Activated CD8-positive, alpha-beta T cell treated with anti-CD3 and anti-CD28 coated beads for 36 hours (primary cell): ENCODE measurements at regions not wholly inside any gene's neighbourhood (a gene's known extent, or its start where the extent isn't known, plus 50 kb on each side); places are given as distances from the start of the nearest gene placed in this dataset.
"Not testable (repeated sequence)": the region's sequence is repeated elsewhere in the genome, so short reads cannot be mapped to it uniquely, and the experiment has no call there.

Source experiments
- ATAC-seq: fragments of 200-7000 bp; cut with Tn5 transposase; one replicate; pipeline ENCODE4 v1.10.0; 2021; ENCODE audit warnings: mild to moderate bottlenecking, moderate library complexity
- CTCF ChIA-PET: fragments of 350-600 bp; sonication (Branson Sonifier 250); formaldehyde crosslinking; loops from one replicate; lab custom pipeline; 2021; ENCODE audit warnings: antibody characterized with exemption; lab: Charles Lee
- POLR2A ChIA-PET: fragments of 350-600 bp; sonication (Branson Sonifier 250); formaldehyde crosslinking; loops from one replicate; lab custom pipeline; 2021; ENCODE audit warnings: antibody characterized with exemption; lab: Charles Lee
- DNase-seq: peaks from one replicate; pipeline ENCODE4 v3.0.0-alpha.2; 2020
- H3K27ac Mint-ChIP-seq: one replicate; pipeline ENCODE4 v1.8.0; 2021; ENCODE audit warnings: mild to moderate bottlenecking, mixed read lengths
- H3K27me3 Mint-ChIP-seq: one replicate; pipeline ENCODE4 v1.8.0; 2021; ENCODE audit warnings: mixed read lengths
- H3K36me3 Mint-ChIP-seq: one replicate; pipeline ENCODE4 v1.8.0; 2021; ENCODE audit warnings: low read depth, mixed read lengths
- H3K4me1 Mint-ChIP-seq: one replicate; pipeline ENCODE4 v1.8.0; 2021; ENCODE audit warnings: low read depth, mixed read lengths
- H3K4me3 Mint-ChIP-seq: one replicate; pipeline ENCODE4 v1.8.0; 2021; ENCODE audit warnings: mild to moderate bottlenecking, moderate library complexity, mixed read lengths
- H3K9me3 Mint-ChIP-seq: one replicate; pipeline ENCODE4 v1.8.0; 2021; ENCODE audit warnings: mixed read lengths
- CTCF ChIP-seq: fragments of 200-600 bp; IDR thresholded peaks from one replicate; pipeline ENCODE4 v1.8.0; 2022; ENCODE audit warnings: antibody characterized with exemption, mild to moderate bottlenecking
- intact Hi-C: fragments of 100-400 bp; cut with micrococcal nuclease; formaldehyde crosslinking; loops from one replicate; pipeline ENCODE4 v1.10.0; 2022

GRCh38 chr16:87121816-87122215 is 195.4 kb downstream of the C16orf95 start:
- Mint-ChIP-seq H3K4me3 (no peak overlapping the region), H3K4me1 (no peaks in the 10 kb centered on the region), H3K27ac (no peak overlapping the region), H3K36me3 (no peaks in the 10 kb centered on the region), H3K9me3 (no peaks in the 10 kb centered on the region), H3K27me3 (peaks cover 14% of the 10 kb centered on the region)
- ChIA-PET POLR2A (no interaction called here), CTCF (no interaction called here)
- DNase-seq (no peak), ATAC-seq (no peak)
- TF ChIP-seq CTCF: no peak
- intact Hi-C loops: no loop called here

DNA sequence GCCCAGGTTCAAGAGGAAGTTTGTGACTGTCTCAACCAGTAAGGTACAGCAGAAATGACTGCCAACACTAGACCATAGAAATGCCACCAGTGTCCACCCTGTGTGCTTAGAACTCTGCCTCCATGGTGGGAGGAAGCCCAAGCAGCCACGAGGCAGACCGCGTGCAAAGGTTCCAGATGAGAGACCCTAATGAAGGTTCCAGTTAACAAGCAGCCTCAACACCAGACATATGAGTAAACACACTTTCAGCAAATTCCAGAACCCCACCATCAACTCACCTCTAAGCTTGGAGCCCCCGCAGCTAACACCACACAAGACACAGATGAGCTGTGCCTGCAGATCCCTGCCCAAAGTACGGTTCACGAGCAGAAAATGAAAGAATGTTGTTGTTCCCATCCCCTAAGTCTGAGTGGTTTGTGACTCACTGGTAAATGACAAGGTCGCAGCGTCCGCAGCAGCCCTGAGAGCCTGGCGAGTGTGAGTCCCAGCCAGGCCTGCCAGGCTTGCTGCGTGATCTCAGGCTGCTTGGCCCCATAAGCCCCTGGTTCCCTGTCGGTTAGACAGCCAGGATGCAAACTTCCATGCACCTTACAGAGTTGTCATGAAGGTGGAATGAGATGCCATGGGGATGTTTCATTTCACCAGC is 193.7 kb downstream of the C16orf95 start:
- peaks cover 7% of the 10 kb centered on the region for H3K27me3 Mint-ChIP-seq
- no peaks in the 10 kb centered on the region for H3K4me1 Mint-ChIP-seq
- H3K9me3 Mint-ChIP-seq: no peaks in the 10 kb centered on the region
- ChIA-PET CTCF (no interaction called here), POLR2A (no interaction called here)
- DNase-seq (no peak), ATAC-seq (no peak)
- intact Hi-C loops: no loop called here
- no peak overlapping the region for H3K4me3 Mint-ChIP-seq
- H3K27ac Mint-ChIP-seq: no peak overlapping the region
- TF ChIP-seq CTCF: no peak
- H3K36me3 Mint-ChIP-seq: no peaks in the 10 kb centered on the region

GRCh38 chr16:87124405-87124804 is 192.8 kb downstream of the C16orf95 start:
- POLR2A ChIA-PET, ATAC-seq, intact Hi-C loops, DNase-seq, H3K36me3 Mint-ChIP-seq, H3K27ac Mint-ChIP-seq, H3K9me3 Mint-ChIP-seq, H3K4me3 Mint-ChIP-seq, CTCF ChIA-PET, H3K27me3 Mint-ChIP-seq, H3K4me1 Mint-ChIP-seq: not testable (repeated sequence)

DNA sequence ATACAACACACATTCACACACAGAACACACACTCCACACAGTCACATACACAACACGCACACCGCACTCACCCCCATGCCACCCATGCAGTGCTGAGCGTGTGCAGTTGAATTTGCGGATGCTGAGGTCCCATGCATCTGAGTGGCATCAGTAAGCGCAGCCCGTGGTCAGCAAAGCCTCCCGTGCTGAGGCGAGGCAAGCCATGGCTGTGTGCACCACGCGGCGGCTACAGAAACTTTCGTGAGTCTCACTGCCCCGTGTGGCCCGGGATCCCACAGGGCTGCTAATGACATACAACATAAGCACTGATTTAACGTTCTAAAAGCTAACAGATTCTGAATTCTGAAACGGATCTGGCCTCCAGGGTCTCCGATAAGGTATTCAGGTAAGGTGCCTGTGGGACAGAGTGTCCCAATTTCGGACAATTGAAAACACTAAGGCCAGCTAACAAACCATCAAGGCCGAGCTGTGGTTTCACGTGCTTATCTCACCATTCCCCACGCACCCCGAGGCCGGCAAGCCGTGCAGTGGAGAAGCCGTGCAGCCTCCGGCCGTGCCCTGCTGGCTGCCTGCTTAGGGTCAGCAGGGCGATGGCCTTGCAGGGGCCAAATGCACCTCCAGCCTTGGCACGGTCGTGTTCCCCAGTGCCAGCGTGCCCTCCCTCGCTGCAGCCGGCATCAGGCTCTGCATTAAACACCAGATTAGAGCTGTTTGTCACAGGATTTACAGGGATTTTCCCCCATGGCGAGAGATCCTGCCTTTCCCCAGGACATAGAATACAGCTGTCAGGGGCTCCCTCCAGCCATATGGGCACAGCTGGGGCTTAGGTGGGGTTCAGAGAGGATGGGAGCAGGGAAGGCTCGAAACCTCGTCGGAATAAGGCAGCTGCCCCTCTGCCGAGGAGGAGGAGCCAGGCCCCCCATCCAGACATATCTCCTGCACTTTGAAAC is 191.7 kb downstream of the C16orf95 start:
- H3K27ac Mint-ChIP-seq: no peak overlapping the region
- H3K9me3 Mint-ChIP-seq: peaks cover 2% of the 10 kb centered on the region
- no peaks in the 10 kb centered on the region for H3K4me1 Mint-ChIP-seq
- intact Hi-C loops: no loop called here
- no peak for TF ChIP-seq CTCF
- ATAC-seq (no peak), DNase-seq (no peak)
- ChIA-PET CTCF (no interaction called here), POLR2A (no interaction called here)
- H3K4me3 Mint-ChIP-seq: no peak overlapping the region
- H3K27me3 Mint-ChIP-seq: no peaks in the 10 kb centered on the region
- H3K36me3 Mint-ChIP-seq: no peaks in the 10 kb centered on the region

- H3K27me3 Mint-ChIP-seq: no peaks in the 10 kb centered on the region
- peaks cover 2% of the 10 kb centered on the region for H3K9me3 Mint-ChIP-seq
- CTCF ChIA-PET: interaction anchor here (1.1 kb wide), 1 partner anchor 10 kb away, joined by 3 read pairs; no protein-coding TSS in a partner anchor
- no peak overlapping the region for H3K27ac Mint-ChIP-seq
- DNase-seq: no peak
- ATAC-seq: no peak
- intact Hi-C loops: no loop called here
- POLR2A ChIA-PET: no interaction called here
- H3K4me3 Mint-ChIP-seq: no peak overlapping the region
- H3K4me1 Mint-ChIP-seq: no peaks in the 10 kb centered on the region
- H3K36me3 Mint-ChIP-seq: no peaks in the 10 kb centered on the region
- no peak for TF ChIP-seq CTCF
These were observed 190.7 kb downstream of the C16orf95 start for GRCh38 chr16:87126403-87127025.
